ENCODE measurements at regions not wholly inside any gene's neighbourhood (a gene's known extent, or its start where the extent isn't known, plus 50 kb on each side); places are given as distances from the start of the nearest gene placed in this dataset.
"Not testable (repeated sequence)": the region's sequence is repeated elsewhere in the genome, so short reads cannot be mapped to it uniquely, and the experiment has no call there.

DNA sequence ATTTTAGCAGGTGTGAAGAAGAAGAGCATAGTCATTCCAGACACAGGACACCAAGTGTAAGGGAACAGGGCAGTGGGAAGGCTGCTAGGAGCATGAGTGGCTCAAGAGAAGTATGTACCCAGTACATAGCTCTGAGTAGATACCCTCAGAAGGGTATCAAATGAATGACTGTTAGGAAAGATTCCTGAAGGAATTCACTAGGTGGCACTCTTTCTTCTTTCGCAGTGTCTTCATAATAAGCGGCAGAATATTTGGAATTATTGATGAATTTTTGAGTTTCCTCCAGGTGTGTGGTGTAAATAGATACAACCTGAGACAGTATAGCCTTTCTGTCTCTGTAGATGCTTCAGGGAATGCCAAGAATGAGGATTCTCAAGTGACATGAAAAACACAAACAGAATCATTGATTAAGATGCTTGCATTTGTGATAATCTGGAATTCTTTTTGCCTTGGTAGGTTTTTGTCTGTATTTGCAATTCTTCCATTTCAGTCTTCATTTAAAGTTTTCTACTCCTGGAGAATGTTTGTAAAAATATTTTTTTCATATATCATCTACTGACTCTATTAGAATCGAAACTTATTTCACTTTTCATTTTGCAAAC is 264.3 kb upstream of the RIMS1 start:
- no peak for FAIRE-seq

DNA sequence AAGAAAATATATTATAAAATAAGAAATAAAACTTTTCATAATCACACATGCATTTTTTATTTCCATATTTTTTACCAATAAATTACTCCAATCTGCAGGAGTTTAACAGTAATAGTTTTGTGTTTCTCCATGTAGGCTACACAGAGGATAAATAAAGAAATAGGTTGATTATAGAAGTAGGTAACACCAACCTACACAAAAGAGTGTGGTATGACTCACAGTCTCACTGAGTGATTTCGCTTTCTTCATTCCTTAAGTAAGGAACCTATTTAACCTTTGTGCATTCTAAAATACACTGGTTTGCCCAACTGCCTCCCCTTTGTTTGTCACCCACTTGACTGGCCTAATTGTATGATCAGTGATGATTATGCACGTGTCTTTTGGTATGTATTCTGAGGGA is 244.2 kb upstream of the RIMS1 start:
- FAIRE-seq, result no peak

DNA sequence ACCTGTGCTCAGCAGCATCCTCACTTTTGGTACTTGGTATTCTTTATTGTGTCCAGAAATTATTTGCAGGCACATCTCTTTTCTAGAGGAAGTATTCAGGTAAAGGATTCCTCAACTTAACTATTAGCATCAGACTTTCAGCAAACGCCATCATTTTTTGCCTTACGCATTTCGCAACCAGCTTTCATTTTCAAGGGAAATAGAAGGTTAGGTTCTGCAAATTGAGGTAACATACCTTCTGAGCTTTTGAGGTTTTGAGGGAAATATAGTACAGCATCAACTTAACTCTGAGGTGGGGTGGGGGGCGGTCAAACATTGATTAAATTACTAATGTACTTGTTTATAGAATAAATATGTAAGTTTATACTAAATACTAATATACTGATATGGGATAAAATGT is 243.6 kb upstream of the RIMS1 start:
- FAIRE-seq, result no peak

- FAIRE-seq, result no peak
Observed at GRCh38 chr6:71645299-71645698, 241.1 kb upstream of the RIMS1 start.

DNA sequence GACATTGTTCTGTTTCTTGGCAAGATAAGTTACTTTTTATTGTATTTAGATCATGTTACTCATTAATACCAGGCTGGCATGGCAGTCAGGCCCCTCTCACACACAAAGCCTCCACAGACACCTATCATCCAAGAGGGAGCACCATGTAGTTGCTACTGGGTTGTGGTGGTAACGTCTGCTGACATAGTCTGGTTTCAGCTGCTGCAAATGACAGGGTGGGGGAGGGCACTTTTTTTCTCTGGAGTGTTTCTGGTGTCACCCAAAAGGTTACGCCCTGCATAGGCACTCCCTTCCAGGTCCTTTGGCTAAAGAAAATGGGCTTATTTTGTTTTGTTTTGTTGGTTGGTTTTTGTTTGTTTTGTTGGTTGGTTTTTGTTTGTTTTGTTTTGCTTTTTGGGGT is 236.4 kb upstream of the RIMS1 start:
- FAIRE-seq, result no peak

DNA sequence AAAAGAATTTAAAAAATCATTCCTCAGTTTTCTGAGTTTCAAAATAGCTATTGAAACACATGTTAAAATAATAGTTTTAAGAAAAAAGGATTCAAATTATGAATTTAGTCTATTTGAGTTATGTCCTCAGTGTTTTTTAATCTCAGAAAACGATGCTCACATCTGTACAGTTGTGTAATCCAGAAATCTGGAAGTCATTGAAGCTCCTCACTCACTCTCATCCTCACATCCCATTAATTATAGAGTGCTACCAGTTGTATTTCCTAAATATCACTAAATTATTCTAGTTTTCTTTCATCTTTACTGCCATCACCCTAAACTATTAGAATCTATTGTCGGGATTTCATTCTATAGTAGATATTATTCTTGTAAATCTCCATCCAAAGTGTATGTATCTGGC is 234.7 kb upstream of the RIMS1 start:
- FAIRE-seq, result no peak

DNA sequence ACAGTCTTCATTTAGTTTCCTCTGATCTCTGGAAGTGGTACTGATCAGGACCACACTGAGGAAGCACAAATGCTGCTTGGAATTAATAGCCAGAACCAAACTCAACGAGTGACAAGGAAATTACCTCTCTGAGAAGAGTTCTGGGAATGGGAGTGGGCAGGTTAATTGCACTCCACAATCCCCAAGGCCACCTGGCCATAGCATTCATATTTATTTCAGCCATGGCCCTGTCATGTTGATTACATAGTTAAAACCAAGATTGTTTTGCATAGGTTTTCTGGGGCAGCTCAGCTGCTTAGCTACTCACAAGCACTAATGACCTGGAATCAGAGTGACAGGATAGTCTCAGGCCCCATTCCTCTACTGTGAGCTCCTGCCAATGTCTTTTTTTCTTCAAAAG is 230.2 kb upstream of the RIMS1 start:
- no peak for FAIRE-seq

- no peak for FAIRE-seq
Observed at GRCh38 chr6:71665931-71666330, 220.4 kb upstream of the RIMS1 start.

GRCh38 chr6:71672876-71673275 is 213.5 kb upstream of the RIMS1 start:
- FAIRE-seq, result no peak

DNA sequence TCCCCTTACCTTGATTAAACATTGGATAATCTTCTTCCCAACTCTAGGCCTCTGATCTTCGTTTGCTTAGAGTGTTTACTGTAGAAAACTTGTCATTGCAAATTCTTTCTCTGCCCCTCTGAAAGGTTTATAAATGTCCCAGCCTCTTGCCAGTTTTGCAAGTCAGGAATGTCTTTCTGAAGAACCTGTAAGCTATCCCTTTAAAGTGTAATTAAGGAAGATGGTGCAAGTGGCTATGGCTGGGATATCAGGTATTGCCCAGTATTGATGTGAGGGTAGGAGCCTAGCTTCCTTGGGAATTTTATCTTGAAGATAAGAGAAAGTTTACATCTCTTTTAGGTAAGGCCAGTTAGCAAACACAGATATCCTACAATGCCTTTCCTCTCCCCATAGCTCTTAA is 211.0 kb upstream of the RIMS1 start:
- no peak for FAIRE-seq

GRCh38 chr6:71676298-71676697 is 210.1 kb upstream of the RIMS1 start:
- FAIRE-seq, result no peak

DNA sequence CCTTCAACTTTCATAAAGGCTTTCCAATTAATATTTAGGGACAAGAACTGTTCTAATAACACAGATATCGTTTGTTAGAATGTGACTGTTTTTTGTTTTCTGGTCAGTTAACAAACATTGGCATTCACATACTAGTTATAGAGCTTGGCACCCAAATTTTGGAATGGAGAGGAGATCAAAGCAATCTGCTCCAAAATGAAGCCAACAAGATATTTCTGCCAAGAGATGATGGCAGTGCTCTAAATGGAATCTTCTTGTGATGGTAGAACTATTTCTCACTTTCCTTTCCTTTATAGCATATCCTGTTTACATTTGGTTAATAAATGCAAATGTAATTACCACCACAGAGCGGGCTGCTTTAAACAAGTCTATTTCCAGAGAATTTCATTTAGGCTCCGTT is 208.3 kb upstream of the RIMS1 start:
- FAIRE-seq, result no peak

- FAIRE-seq, result no peak
Observed at GRCh38 chr6:71681234-71681867, 205.0 kb upstream of the RIMS1 start.

DNA sequence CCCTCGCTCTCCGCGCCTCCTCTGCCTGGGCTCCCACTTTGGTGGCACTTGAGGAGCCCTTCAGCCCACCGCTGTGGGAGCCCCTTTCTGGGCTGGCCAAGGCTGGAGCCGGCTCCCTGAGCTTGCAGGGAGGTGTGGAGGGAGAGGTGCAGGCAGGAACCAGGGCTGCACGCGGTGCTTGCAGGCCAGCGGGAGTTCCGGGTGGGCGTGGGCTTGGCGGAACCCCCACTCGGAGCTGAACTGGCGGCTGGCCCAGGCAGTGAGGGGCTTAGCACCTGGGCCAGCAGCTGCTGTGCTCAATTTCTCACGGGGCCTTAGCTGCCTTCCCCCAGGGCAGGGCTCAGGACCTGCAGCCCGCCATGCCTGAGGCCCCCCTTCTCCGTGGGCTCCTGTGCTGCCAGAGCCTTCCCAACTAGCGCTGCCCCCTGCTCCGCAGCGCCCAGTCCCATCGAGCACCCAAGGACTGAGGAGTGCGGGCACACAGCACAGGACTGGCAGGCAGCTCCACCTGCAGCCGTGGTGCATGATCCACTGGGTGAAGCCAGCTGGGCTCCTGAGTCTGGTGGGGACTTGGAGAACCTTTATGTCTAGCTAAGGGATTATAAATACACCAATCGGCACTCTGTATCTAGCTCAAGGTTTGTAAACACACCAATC is 200.2 kb upstream of the RIMS1 start:
- FAIRE-seq, result not testable (repeated sequence)

- no peak for FAIRE-seq
Observed at GRCh38 chr6:71698702-71699101, 187.6 kb upstream of the RIMS1 start.

- no peak for FAIRE-seq
Observed at GRCh38 chr6:71706523-71706922, 179.8 kb upstream of the RIMS1 start.

- FAIRE-seq, result no peak
Observed at GRCh38 chr6:71707059-71707458, 179.3 kb upstream of the RIMS1 start.

DNA sequence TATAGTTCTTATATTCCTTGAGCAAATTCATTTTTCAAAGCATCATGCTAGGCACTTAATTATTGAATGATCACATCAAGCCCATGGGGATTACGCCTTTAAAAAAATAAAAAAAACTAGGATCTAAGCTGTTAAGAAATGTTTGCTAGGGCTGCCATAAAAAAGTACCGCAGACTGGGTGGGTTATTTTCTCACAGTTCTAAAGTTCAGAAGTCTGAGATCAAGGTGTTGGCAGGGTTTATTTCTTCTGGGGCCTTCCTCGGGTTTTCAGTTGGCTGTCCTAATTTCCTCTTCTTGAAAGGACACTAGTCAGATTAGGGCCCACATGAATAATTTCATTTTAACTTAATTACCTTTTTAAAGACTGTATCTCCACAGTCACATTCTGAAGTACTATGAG is 165.6 kb upstream of the RIMS1 start:
- no peak for FAIRE-seq

GRCh38 chr6:71721642-71722041 is 164.7 kb upstream of the RIMS1 start:
- no peak for FAIRE-seq

DNA sequence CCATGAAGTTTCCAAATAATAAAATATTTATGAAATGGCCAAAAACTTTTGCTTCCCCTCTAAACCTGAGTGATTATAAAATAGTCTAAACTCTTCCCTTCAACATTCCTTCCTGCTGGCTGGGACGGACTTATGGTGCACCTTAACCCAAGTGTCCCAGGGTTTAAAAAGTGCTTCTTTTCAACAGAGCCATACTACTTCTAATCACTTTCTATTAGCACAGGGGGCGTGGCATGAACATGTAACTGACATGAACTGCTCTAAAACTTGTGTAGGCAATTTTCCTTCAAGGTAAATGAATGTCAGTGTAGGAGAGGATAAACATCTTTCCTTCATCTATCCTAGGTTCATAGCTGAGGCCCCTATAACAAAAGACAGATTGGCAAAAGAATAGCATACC is 163.6 kb upstream of the RIMS1 start:
- FAIRE-seq, result no peak

DNA sequence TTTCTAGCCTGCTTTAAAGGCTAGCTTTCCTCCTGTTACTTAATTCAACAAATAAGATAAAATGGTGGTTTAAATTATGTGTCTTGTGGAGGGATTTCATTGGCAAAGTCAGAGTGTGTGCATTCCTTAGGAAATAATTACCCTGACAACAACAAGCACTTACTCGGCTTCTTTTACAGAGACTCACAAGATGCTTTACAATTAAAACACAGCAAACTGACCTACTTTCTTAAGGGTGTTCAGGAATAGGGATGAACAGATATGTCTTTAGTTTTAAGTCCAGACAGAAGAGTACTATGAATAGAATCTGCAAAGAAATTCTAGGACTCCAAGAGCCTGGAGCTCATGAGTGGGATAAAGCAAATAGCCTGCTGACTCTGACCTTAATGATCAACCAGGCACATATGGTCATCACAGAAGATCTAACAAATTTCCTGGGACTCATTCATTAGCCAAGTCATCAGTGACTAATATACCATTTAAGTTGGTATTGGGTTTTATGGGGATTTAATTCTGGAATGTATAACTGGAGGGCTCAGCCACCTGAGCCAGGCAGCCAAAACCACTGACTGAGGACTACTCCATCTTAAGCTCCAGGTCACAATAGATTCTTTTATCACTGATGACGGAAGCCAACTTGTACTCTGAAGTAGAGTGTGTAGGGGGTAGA is 161.8 kb upstream of the RIMS1 start:
- FAIRE-seq, result no peak

GRCh38 chr6:71725126-71725470 is 161.3 kb upstream of the RIMS1 start:
- FAIRE-seq, result no peak

GRCh38 chr6:71726121-71726520 is 160.2 kb upstream of the RIMS1 start:
- no peak for FAIRE-seq

GRCh38 chr6:71727632-71728294 is 158.6 kb upstream of the RIMS1 start:
- no peak for FAIRE-seq
